Thoracic aorta (tissue), 2 donors: ENCODE measurements at regions not wholly inside any gene's neighbourhood (a gene's known extent, or its start where the extent isn't known, plus 50 kb on each side); places are given as distances from the start of the nearest gene placed in this dataset.

Experiments used
- ATAC-seq: fragments of 150-250 bp; one replicate; pipeline ENCODE4 v1.8.0; 2017; ENCODE audit warnings: low read depth; ENCODE audit not compliant: insufficient number of reproducible peaks, low FRiP score
- DNase-seq: peaks from one replicate; pipeline ENCODE4 v3.0.0-alpha.2; 2020; ENCODE audit warnings: low spot score
- H3K27ac ChIP-seq, 2 donors: fragments of 200-600 bp; sonication (generic); 1 replicate in 1 of 2; 2 replicates in 1 of 2; pipeline ENCODE4 v1.5.1; 2016; ENCODE audit warnings: mild to moderate bottlenecking in 2 of 2, moderate library complexity in 2 of 2
- H3K27me3 ChIP-seq: fragments of 200-600 bp; sonication (generic); replicated peaks from 2 replicates; pipeline ENCODE4 v1.6.0; 2016; ENCODE audit warnings: mild to moderate bottlenecking; ENCODE audit not compliant: insufficient read depth
- H3K36me3 ChIP-seq: fragments of 200-600 bp; sonication (generic); one replicate; pipeline ENCODE4 v1.5.1; 2016
- H3K4me1 ChIP-seq, 2 donors: fragments of 200-600 bp; sonication (generic); 1 replicate in 1 of 2; 2 replicates in 1 of 2; pipeline versions ENCODE4 v1.5.1 to v1.6.0; 2016; ENCODE audit warnings: low read depth in 2 of 2, mild to moderate bottlenecking in 1 of 2; ENCODE audit not compliant: control insufficient read depth in 1 of 2
- H3K4me3 ChIP-seq: fragments of 200-600 bp; sonication (generic); 2 replicates; pipeline ENCODE4 v1.5.1; 2016; ENCODE audit warnings: mild to moderate bottlenecking
- H3K9me3 ChIP-seq: fragments of 200-600 bp; sonication (generic); 2 replicates; pipeline ENCODE4 v1.5.1; 2016
- TF ChIP-seq, protein P1 (sequence below): fragments of 200-600 bp; sonication (generic); IDR thresholded peaks from one replicate; pipeline ENCODE4 v1.5.1; 2019; ENCODE audit warnings: antibody characterized with exemption

DNA sequence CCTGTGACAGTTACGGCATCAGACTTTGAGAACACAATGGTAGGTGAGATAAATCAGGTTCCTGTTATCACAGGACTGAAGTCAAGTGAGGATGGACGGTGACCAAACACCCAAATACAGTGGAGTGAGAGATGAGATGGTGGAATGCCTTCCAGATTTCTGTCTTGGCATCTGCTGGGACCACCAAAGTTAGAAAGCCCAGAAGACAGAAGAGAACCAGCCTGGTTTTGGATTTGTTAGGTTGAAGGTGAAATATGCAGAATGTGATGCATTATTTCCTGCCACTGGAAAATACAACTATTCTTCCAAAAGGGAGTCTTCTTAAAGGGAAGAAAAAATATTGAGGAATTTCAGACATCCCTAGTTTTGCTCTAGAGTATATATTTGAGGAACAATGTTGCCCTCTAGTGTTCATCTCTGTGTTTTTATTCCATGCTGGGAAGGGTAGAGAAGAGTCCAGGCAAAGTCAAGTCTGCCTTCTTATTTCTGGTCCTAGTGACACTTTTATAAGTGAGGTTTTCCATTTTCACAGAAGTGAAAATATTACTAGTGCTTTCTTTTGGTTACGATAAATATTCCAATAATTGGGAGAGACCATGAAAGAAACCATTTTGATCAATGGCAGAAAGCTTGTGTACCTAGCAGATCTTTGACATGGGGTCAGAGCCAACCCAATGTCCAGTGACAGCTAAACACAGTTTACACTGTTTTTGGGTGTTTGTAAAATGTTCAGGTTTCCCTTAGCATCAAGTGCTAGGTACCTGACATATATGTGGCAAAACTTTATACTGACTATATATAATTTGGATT is 142.3 kb upstream of the ANKH start:
- TF ChIP-seq, protein P1, sequence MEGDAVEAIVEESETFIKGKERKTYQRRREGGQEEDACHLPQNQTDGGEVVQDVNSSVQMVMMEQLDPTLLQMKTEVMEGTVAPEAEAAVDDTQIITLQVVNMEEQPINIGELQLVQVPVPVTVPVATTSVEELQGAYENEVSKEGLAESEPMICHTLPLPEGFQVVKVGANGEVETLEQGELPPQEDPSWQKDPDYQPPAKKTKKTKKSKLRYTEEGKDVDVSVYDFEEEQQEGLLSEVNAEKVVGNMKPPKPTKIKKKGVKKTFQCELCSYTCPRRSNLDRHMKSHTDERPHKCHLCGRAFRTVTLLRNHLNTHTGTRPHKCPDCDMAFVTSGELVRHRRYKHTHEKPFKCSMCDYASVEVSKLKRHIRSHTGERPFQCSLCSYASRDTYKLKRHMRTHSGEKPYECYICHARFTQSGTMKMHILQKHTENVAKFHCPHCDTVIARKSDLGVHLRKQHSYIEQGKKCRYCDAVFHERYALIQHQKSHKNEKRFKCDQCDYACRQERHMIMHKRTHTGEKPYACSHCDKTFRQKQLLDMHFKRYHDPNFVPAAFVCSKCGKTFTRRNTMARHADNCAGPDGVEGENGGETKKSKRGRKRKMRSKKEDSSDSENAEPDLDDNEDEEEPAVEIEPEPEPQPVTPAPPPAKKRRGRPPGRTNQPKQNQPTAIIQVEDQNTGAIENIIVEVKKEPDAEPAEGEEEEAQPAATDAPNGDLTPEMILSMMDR, result peak; percentile 69
- Histone ChIP-seq H3K4me1 (peaks cover 15 to 28% of the 10 kb centered on the region in 2 donors), H3K4me3 (no peak overlapping the region), H3K27me3 (no peaks in the 10 kb centered on the region), H3K27ac (no peak overlapping the region), H3K36me3 (no peaks in the 10 kb centered on the region), H3K9me3 (no peaks in the 10 kb centered on the region)
- DNase-seq (no peak), ATAC-seq (peak; percentile 63)

DNA sequence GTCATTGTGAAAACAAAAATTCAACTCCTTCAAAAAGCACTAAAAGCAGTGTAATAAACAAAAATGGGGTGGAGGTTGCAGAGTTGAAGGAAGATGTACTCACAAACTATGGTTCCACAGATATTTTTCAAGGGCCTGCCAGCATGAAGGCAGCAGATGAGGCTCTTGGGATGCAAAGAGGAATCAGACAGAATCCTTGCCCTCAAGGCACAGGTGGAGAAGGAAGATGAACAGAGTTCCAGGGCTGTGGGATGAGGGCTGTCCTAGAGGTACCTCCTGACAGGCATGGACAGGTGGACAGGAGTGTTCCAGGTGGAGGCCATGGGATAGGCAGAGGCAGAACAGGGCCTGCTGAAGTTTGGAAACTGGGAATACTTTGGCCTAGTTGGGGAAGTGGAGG is 140.5 kb upstream of the ANKH start:
- Histone ChIP-seq H3K27me3 (no peaks in the 10 kb centered on the region), H3K36me3 (no peaks in the 10 kb centered on the region), H3K27ac (no peak overlapping the region), H3K9me3 (no peaks in the 10 kb centered on the region), H3K4me3 (no peak overlapping the region), H3K4me1 (peaks cover 29 to 46% of the 10 kb centered on the region in 2 donors)
- ATAC-seq (no peak), DNase-seq (no peak)
- TF ChIP-seq, protein P1, result no peak

DNA sequence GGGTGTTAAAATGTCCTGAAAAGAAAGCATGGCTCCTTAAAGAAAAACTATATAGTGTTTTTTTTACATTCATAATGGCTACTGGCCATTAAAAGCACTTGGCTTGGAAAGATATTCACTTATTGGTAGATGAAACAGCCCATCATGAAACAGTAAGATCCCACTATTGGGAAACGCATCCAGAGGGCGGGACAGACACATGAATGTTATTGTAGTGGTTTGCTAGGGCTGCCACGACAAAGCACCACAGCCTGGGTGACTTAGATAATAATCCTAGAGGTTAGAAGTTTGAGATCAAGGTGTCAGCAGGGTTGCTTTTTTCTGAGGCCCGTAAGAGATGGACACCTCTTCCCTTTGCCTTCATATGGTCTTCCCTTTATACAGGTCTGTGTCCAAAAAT is 139.4 kb upstream of the ANKH start:
- Histone ChIP-seq H3K4me1 (peaks cover 33 to 56% of the 10 kb centered on the region in 2 donors), H3K4me3 (no peak overlapping the region), H3K27me3 (no peaks in the 10 kb centered on the region), H3K9me3 (no peaks in the 10 kb centered on the region), H3K36me3 (no peaks in the 10 kb centered on the region), H3K27ac (peak overlapping the region; percentile 95 to 96)
- DNase-seq (no peak), ATAC-seq (no peak)
- TF ChIP-seq, protein P1, result no peak

DNA sequence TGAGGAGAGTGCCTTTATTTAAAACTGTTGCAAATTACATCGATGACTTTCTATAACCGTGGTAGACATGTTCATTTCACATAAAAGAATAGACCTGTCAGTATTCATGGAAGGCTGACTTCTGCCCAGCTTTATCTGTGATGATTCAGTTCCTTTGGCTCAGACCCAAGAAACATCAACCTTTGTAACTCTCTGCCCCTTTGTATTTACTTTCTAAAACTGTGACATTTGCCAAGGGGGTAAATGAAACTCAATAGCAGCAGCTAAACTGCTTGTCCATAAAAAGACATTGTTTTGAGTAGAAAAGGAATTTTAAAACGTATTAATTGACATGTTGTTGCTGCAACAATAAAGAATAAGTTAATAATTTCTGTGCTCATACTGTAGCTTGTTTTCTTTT is 137.8 kb upstream of the ANKH start:
- Histone ChIP-seq H3K4me1 (peaks cover 33 to 56% of the 10 kb centered on the region in 2 donors), H3K27me3 (no peaks in the 10 kb centered on the region), H3K27ac (peak overlapping the region; percentile 95 to 96), H3K4me3 (no peak overlapping the region), H3K9me3 (no peaks in the 10 kb centered on the region), H3K36me3 (no peaks in the 10 kb centered on the region)
- DNase-seq (no peak), ATAC-seq (no peak)
- TF ChIP-seq, protein P1, result no peak

DNA sequence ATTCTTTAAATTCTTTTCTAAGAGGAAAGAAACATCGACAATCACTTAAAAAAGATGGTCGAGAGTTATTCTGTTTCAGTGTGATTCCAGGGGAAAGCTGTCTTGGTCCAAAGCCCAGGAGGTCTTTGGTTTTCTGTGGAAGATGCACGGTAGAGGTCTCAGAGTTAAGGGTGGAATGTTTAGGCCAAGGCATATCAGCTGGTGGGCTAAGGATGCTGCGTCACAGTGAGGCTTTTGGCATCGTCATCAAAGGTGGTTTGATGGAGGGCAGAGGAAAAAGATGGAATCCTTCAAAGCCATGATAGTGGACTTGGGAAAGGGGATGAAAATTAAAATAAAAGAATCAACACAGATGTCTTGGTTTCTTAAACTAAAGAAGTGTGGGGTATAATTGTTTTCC is 137.3 kb upstream of the ANKH start:
- Histone ChIP-seq H3K4me3 (peak overlapping the region; percentile 25), H3K9me3 (no peaks in the 10 kb centered on the region), H3K36me3 (no peaks in the 10 kb centered on the region)

More for the DNA sequence above, 137.3 kb upstream of the ANKH start:
- H3K27ac ChIP-seq, result peak overlapping the region; percentile 95 to 96
- H3K4me1 ChIP-seq, result peaks cover 33 to 56% of the 10 kb centered on the region in 2 donors
- TF ChIP-seq, protein P1, result no peak
- H3K27me3 ChIP-seq, result no peaks in the 10 kb centered on the region
- DNase-seq (no peak), ATAC-seq (no peak)
